GM21825 (cell line): ENCODE measurements at regions not wholly inside any gene's neighbourhood (a gene's known extent, or its start where the extent isn't known, plus 50 kb on each side); places are given as distances from the start of the nearest gene placed in this dataset.

Source experiments
- ATAC-seq: cut with Tn5 transposase; IDR thresholded peaks from one replicate; pipeline ENCODE4 v1.9.1; 2021; ENCODE audit warnings: mild to moderate bottlenecking, moderate library complexity; ENCODE audit not compliant: unreplicated experiment

DNA sequence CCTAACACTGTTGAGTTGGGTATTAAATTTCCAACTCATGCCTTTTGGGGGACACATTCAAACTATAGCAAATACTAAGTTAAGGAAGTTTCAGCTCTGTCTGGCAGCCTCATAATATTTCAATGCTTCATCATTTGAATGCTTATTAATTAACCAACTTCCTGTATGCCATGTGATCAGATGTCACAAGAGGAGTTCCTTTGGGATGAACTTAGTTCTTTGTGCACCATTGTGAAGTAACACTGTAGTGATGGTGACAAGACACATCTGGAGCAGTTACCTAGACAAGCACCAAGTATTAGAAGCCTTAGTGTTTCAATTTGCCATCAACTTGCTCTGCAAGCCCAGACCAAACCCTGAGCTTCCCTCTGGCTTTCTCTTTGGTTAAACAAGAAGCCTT, 90.7 kb upstream of the IL12B start:
- ATAC-seq: no peak

DNA sequence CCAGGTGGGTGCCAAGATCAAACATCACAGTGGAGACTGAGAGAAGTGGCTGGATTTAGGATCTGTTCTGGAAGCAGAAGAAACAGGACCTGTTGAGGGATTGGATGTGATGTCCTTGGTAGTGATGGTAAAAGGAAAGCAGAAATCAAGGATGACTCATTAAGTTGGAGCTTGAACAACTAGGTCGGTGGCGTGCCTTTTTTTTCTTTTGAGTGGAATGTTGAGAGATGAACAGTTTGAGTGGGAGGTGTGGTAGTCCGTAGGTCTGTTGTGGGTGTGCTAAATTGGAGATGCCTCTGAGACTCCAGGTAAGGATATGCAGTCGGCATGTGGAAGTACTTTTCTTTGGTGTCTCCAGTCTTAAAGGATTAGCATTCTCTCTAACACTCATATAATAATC, 92.1 kb upstream of the IL12B start:
- ATAC-seq: no peak

DNA sequence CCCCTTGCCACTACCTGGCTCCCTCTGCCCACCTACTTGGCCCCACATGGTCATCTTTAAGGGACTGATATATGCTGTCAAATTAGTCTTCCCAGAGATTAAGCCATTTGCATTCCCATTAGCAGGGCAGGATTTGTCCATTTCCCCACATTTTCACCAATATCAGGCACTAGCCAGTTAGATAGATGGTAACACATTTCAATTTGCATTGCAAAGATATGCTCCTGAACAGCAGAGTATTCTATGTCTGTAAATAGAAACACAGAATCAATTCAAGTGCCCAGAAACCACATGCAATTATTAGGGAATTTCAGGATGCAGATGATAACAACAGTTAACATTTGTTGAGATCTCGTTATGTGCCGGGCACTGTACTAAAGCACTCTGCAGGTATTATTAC, 92.6 kb upstream of the IL12B start:
- no peak for ATAC-seq

DNA sequence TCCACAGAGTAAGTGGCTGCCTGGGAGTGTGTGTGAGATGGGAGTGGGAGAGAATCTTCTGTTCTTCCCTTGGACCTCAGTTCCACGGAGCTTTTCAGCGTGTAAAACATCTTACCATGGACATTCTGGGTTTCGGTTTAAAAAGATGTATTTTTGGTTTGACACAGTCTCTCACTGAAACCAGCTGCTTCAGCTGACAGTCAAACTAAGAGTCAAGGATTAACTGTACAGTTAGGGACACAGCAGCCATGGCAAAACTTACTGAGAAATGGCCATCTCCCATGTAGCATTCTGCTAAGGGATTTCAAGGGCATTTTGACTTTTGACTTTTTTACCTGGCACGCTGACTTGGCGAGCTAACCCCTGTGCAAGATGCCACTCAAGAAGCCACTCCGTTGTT, 93.8 kb upstream of the IL12B start:
- no peak for ATAC-seq

DNA sequence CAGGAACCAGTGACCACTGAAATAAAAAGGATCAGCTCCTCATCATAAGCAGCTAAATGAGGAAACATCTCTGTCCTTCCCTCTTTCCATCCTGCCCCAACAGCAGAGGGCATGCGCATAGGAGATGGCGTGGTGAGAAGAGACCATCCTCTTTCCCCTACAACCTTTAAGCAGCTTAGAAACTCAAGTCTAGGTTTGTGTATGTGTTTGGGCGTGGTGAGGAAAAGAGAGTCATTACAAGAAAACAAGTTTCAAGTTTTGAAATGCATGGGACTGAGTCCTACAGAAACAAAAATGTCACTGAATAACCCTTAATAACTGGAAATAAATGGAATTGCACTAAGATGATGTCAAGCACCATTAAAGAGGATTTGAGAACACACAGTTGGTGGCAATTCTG, 96.4 kb upstream of the IL12B start:
- no peak for ATAC-seq

DNA sequence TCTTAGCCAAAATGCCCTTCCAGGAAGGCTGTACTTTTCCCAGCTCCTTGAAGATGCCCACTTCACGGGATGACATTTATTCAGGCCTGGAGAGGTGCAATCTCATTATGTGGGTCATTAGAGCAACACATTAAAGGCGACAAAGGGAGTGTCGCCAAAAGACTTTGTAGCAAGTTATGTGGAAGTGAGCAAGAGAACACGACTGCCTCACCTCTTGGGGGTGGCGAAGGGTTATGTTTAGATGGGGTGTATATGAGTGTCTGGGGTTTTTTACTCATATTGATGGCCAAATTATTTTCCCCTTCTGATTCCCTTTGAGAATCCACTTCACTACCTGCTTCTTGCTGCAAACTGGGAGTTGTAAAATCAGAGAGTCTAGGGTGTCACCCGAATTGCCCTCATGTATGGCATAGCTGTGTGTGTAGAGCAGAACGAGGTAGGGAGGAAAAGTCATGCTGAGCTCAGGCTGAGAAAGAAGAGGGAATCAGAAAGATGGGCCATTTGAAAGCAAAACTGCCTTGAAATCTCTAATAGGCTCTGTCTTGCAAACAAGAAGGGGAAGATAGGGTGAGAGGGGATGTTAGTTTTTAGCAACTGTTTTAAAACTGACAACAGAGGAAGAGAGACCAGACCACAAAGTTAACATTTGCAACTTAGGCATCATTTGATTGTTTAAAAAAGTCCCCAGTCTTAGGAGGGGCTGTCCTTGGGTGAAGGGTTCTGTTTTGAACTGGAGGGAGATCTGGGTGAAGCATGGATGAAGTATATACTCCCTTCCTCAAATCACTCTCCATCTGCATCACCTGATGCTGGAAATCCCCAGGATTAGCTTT, 97.1 kb upstream of the IL12B start:
- ATAC-seq: peak; percentile 79

DNA sequence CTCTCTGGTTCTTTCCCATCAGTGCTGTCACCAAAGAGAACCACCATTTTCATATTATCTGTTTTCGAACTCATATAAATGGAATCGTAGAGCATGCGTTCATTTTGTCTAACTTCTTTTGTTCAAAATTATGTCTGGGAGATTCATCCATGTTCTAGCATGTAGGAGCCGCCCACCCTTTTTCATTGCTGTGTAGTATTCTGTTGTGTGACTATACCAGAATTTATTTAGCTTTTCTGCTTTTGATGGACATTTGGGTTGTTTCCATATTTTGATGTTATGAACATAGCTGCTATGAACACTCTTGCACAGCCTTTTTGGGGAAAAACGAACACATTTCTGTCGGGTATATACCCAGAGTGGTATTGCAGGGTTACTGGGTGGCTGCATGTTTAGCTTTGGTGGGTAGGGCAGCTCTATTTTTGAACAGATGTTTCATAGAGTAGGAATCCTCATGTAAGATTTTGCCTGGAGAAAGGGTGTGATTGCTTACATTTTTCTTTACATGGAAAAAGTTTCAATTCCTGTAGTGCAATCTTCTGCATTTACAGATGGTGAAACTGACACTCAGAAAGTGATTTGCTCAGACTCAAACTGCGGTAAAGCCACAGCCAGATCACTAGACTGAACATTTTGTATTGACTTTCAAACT, 100.2 kb upstream of the IL12B start:
- ATAC-seq: no peak

DNA sequence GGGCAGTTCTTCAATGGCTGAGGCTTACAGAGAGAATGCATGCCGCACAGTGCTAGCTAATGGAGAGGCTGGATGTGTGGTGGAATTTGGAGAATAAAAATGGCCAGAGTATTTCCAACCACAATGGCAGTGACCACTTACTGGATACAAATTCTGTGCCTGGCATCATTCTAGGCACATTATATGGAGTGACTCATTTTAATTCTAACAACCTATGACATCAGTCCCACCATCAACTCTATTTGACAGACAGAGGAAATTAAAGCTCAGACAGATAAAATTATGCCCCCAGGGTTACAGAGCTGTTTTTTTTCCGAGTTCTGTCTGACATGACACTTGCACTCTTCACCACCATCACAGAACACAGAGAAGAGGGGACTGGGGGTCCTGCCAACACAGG, 105.6 kb upstream of the IL12B start:
- no peak for ATAC-seq

DNA sequence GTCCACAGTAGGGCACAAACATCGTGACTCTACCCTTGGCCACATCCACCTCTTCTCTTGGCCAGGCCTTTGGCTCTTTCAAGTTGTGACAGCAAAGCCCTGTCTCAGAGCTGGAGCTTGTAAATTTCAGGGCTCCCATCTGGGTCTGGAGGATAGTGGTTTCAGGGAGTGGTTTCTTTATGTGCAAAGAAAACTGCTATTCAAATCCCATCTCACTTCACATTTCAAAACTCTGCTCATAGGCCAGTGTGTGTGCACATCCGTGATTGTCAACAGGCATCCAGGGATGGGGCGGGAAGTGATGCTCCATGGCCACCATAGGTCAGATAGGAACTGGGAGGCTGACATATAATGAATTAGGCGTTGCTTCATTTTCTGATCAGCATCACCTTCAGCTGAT, 107.8 kb upstream of the IL12B start:
- ATAC-seq: no peak

DNA sequence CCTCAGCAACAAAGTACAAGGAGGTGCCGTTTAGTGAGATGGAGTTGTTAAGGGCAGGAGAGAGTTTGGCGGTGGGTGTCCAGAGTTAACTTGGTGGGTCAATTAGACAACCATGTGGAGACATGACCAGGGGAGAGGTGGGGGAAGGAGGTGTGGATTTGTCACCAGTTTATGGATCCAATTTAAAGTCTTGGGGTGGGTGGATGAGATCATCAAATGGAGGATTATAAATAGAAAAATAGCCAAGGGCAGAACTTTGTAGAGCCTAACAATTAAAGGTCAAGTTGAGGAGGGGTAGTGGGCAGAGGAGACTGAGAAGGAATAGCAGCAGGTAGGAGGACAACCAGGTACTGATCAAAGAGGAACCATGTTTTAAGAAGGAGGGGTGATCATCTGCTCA, 108.7 kb upstream of the IL12B start:
- ATAC-seq: no peak

DNA sequence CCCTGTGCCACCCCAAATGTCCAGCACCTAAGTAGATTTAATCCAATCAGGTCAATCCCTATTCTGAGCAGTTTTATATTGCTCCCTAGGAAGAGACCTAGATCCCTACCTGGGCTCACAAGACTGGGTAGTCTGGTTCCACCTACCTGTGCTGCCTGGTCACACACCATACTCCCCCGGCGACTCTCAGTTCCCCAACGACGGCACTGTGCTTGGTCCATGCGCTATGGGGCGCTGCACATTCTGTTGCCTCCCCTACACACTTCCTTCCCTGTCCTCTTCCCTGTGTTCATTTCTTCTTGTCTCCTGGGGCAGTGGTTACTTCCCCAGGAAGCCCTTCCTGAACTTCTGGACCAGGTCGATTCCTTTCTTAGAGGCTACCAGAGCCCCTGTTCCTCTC, 109.9 kb upstream of the IL12B start:
- peak; percentile 57 for ATAC-seq

DNA sequence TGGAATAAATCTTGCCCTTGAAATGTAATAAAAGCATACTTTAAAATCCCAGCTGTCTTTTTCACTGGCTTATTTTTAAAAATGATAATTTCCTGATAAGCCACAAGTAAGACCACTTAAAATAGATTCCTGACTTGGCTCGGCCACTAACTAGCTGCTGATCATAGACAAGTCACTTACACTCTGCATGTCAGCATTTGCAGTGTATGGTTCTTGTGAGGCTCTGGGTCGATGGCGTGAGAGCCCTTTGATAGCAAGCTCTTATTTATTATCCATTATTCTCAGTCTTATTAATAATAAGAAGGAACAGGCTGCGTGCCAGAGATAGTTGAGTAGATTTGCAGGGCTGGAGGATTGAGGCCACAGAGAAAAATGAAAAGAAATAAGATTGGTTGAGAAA, 110.7 kb upstream of the IL12B start:
- ATAC-seq: no peak

DNA sequence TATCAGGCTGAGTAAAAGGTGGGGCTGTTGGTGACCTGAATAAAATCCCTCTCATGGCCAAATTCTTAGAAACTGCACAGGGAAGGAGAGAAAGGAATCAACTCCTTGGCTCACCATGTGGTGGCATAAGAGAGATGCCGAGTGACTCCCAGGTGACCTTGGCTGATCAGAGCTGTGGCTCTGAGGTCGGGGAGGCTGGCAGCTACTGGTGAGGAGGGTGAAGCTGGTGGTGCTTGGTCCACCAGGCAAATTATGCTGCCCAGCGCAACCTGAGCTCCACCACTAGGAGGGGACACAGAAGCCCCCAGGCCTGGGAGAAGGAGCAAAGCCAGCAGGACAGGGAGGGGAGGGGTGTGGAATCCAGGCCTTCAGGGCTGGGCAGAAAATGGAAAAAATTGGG, 111.2 kb upstream of the IL12B start:
- ATAC-seq: no peak

DNA sequence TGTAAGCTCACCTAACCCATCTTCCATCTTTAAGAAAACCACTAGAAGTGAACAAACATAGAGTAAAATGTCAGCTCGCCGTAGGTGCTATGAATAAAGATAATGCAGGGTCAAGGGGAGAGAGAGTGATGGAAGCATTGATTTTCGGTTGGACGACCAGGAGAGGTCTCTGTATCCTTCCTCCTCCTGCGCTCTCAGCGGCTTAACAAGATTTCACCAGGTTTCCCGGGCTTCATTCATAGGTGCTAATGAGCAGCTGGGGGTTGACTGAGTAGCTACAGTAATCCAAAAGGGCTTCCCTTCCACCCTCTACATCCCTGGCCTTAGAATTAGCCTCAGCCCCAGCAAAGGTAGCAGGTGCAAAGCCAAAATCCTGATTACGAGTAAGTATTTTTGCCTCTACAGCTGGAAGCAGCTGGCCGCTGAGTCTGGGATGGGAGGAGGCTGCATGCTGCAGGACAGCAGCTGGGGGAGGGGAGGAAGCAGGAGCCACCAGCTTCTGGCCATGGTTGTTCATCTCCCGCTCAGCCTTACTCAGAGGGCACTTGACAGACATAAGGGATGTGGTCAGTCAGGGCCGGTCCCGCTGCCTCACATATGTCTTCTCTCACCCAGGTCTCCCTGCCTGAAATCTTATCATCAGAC, 112.0 kb upstream of the IL12B start:
- ATAC-seq: no peak

DNA sequence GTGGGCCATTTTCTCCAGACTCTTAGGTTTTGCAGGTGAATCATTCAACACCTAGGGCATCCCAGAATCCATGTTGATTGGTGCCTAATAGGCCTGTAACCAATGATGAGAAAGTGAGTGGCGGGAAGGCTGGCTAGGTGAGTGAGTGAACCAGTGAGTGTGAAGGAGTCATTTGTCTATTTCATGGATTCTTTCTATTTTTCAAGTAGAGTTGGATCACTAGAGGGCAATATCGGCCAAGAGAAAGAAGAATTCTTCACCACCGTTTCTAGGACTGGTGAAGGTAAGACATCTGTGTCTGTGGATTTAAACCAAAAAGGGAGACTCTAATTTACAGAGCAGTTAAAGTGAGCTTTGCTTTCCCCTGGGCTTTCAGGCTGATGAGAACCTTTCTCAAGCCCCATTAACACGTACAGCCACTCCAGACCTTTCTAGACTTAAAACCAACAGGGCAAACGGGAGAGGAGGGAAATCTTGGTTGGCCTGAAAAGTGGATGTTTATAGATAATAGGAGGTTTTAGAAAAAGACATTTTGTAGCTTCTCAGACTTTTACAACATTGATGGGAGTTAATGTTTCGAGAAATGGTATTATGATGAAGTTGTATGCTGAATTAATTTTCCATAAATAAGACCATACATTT, 114.3 kb upstream of the IL12B start:
- ATAC-seq: no peak

DNA sequence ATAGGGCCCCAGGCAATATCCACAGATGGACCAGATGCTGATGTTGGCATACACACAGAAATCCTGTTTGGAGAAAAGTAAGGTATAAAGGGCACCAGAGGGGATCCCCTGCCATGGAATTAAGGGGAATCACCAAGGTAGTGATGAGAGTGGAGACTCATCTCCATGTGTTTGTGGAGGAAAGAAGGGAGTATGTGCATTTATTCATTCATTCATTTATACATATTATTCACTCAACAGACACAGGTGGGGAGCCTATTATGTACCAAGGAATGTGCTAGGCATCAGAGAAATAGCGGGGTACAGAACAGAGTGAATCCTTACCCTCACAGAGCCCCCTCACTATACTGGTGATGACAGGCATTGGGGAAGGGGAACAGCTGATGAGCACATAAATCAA, 116.8 kb upstream of the IL12B start:
- no peak for ATAC-seq

DNA sequence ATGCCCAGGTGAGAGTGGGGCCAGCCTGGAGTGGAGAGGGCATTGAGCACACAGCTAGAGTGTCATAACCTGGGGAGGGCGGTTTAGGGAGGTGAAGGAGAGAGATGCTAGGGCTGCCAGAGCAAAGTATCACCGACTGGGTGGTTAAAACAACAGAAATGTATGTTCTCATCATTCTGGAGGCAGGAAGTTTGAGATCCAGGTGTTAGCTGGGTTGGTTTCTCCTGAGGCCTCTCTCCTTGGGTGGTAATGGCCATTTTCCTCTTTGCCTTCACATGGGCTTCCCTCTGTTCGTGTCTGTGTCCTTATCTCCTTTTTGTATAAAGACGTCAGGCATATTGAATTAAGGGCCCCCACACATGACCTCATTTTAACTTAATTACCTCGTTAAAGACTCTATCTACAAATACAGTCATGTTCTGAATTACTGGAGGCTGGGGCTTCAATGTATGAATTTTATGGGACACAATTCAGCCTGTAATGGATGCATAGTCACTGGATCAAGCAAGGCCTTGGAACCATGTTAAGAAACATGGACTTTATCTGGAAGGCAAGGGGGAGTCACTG, 118.6 kb upstream of the IL12B start:
- no peak for ATAC-seq

DNA sequence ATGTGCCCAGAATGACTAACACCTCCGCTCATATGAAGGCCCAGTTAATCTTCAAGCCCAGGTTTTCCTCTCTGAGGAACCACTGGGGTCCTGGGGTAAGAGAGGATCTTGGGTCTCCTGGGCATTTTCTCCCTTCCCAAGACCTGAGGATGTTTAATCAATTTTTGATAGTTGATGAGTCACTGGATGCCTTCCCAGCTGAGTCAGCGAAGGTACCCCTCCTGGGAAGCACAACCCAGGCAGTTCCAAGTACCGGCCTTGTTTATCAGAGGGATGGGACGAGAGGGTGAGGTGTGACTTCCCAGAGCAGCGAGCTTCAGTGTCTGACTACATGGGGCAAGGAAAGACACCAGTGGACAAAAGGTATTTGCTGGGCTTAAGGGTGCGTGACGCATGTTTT, 119.6 kb upstream of the IL12B start:
- ATAC-seq: no peak

DNA sequence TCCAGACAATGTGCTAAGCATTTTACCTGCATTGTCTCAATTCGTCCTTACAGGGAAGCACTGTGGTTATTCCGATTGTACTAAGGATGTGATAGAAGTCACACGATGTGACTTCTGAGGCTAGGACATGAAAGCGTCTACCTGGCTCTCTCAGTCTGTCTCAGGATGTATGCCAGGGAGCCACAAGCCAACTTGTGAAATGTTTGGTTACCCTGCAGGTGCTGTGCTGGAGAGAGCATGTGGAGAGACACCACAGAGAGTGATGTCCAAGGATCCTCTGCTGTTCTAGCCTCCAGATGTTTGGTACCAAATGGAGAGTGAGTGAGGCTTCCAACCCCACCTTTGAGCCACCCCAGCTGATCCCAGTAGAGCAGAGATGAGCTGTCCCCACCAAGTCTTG, 120.1 kb upstream of the IL12B start:
- no peak for ATAC-seq

DNA sequence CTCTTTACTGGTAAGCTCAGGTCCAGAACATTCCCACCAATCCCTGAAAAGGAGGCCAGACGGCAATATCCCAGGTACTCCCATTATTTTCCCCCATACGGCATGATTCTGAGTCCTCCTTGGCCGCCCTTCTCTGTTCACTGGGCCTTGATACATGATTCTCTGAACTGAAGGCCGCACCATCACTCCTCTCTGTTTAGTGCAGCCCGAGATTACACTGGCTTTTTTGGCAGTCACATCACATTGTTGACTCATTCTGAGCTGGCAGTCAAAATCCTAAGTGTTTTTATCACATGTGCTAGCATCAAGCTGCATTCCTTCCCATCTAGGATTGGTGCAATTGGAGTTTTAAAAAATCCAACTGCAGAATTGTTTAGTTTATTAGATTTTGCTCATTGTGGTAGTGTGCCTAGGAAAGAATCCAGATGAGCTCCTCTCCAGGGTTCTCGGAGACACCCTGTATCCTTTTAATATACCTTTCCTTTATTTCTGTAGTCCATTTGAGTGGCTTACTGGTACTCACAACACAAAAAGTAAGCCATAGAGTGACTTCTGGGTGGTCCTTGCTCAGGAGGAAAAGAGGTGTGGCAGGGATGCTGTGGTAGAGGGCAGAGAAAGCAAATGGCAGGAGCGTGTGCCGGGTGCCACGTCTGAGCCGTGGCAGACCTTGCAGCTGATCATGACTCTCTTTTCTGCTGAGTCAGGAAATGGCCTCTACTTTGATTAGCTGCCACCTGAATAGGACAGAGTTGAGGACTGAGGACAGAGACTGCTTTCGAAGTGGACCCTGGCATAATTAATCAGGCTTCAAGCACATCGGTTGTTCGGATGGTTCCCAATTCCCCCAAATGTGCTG, 121.1 kb upstream of the IL12B start:
- no peak for ATAC-seq
